ENCODE measurements at regions not wholly inside any gene's neighbourhood (a gene's known extent, or its start where the extent isn't known, plus 50 kb on each side); places are given as distances from the start of the nearest gene placed in this dataset.
"Not testable (repeated sequence)": the region's sequence is repeated elsewhere in the genome, so short reads cannot be mapped to it uniquely, and the experiment has no call there.

GRCh38 chr1:242813490-242814091, 289.1 kb upstream of the PLD5 start:
- DNase-seq: no peak

- DNase-seq: no peak
Measured at GRCh38 chr1:242811092-242811840, 286.8 kb upstream of the PLD5 start.

- no peak for DNase-seq
Measured at GRCh38 chr1:242806324-242806723, 281.8 kb upstream of the PLD5 start.

- DNase-seq: not testable (repeated sequence)
Measured at GRCh38 chr1:242805360-242805759, 280.9 kb upstream of the PLD5 start.

- no peak for DNase-seq
Measured at GRCh38 chr1:242802973-242803372, 278.5 kb upstream of the PLD5 start.

- DNase-seq: no peak
Measured at GRCh38 chr1:242800521-242800920, 276.0 kb upstream of the PLD5 start.

- no peak for DNase-seq
Measured at GRCh38 chr1:242797856-242798255, 273.4 kb upstream of the PLD5 start.

- DNase-seq: no peak
Measured at GRCh38 chr1:242788771-242789170, 264.3 kb upstream of the PLD5 start.

GRCh38 chr1:242787968-242788367, 263.5 kb upstream of the PLD5 start:
- no peak for DNase-seq

GRCh38 chr1:242784807-242785206, 260.3 kb upstream of the PLD5 start:
- peak in 8 of 56 donors; percentile 1 to 27 (median 7) for DNase-seq

- peak in 1 of 56 donors; percentile 6 for DNase-seq
Measured at GRCh38 chr1:242784084-242784483, 259.6 kb upstream of the PLD5 start.

- DNase-seq: no peak
Measured at GRCh38 chr1:242774256-242774655, 249.8 kb upstream of the PLD5 start.

GRCh38 chr1:242770366-242770765, 245.9 kb upstream of the PLD5 start:
- no peak for DNase-seq

GRCh38 chr1:242764161-242764560, 239.7 kb upstream of the PLD5 start:
- no peak for DNase-seq

- DNase-seq: no peak
Measured at GRCh38 chr1:242761556-242761955, 237.1 kb upstream of the PLD5 start.

GRCh38 chr1:242754926-242755325, 230.4 kb upstream of the PLD5 start:
- DNase-seq: no peak

- no peak for DNase-seq
Measured at GRCh38 chr1:242754125-242754524, 229.6 kb upstream of the PLD5 start.

GRCh38 chr1:242747233-242747632, 222.7 kb upstream of the PLD5 start:
- no peak for DNase-seq

GRCh38 chr1:242745079-242745478, 220.6 kb upstream of the PLD5 start:
- DNase-seq: no peak

GRCh38 chr1:242743983-242744780, 219.7 kb upstream of the PLD5 start:
- DNase-seq: no peak

GRCh38 chr1:242738702-242739645, 214.5 kb upstream of the PLD5 start:
- no peak for DNase-seq

Data from amygdala (tissue), 56 donors.